D721Med (cell line): ENCODE measurements at regions not wholly inside any gene's neighbourhood (a gene's known extent, or its start where the extent isn't known, plus 50 kb on each side); places are given as distances from the start of the nearest gene placed in this dataset.

ENCODE experiments used
- DNase-seq: peaks from one replicate; pipeline ENCODE4 v3.0.0; 2011; ENCODE audit warnings: low spot score; ENCODE audit not compliant: insufficient read length
- FAIRE-seq: peaks from 2 replicates; lab custom pipeline; 2011; peaks lifted over from hg19 to GRCh38; lab: Jason Lieb, UNC
- CTCF ChIP-seq: IDR thresholded peaks from 2 replicates; pipeline ENCODE4 v1.5.1; 2012; ENCODE audit warnings: mild to moderate bottlenecking, control low read depth; ENCODE audit not compliant: insufficient read depth; ENCODE audit errors: missing control alignments

- no peak for TF ChIP-seq CTCF
- DNase-seq (no peak), FAIRE-seq (no peak)
Observed at GRCh38 chr11:62050716-62051115, 73.1 kb upstream of the INCENP start.

- FAIRE-seq (no peak), DNase-seq (no peak)
- TF ChIP-seq CTCF, result no peak
Observed at GRCh38 chr11:62048100-62048499, 75.7 kb upstream of the INCENP start.

- TF ChIP-seq CTCF, result no peak
- FAIRE-seq (no peak), DNase-seq (no peak)
Observed at GRCh38 chr11:62046568-62047100, 77.2 kb upstream of the INCENP start.

GRCh38 chr11:62044639-62045121 is 77.2 kb upstream of the FTH1 start:
- FAIRE-seq (no peak), DNase-seq (no peak)
- TF ChIP-seq CTCF, result no peak

GRCh38 chr11:62035293-62035692 is 67.9 kb upstream of the FTH1 start:
- no peak for FAIRE-seq
- DNase-seq, result no peak
- no peak for TF ChIP-seq CTCF

GRCh38 chr11:62034036-62034338 is 66.6 kb upstream of the FTH1 start:
- no peak for FAIRE-seq
- DNase-seq, result no peak
- TF ChIP-seq CTCF, result no peak

- DNase-seq (no peak), FAIRE-seq (no peak)
- no peak for TF ChIP-seq CTCF
Observed at GRCh38 chr11:62033191-62034035, 66.0 kb upstream of the FTH1 start.
